IPS-15b (cell line): ENCODE measurements at regions not wholly inside any gene's neighbourhood (a gene's known extent, or its start where the extent isn't known, plus 50 kb on each side); places are given as distances from the start of the nearest gene placed in this dataset.
"Not testable (repeated sequence)": the region's sequence is repeated elsewhere in the genome, so short reads cannot be mapped to it uniquely, and the experiment has no call there.

Experiments used
- H3K27me3 ChIP-seq: one replicate; pipeline ENCODE4 v1.6.1; 2013; ENCODE audit warnings: low read length; ENCODE audit not compliant: control insufficient read depth, insufficient read depth
- H3K36me3 ChIP-seq: one replicate; pipeline ENCODE4 v1.6.1; 2013; ENCODE audit warnings: low read length; ENCODE audit not compliant: control insufficient read depth, insufficient read depth
- H3K4me1 ChIP-seq: one replicate; pipeline ENCODE4 v1.6.1; 2013; ENCODE audit warnings: mild to moderate bottlenecking, low read length; ENCODE audit not compliant: control insufficient read depth, insufficient read depth
- H3K4me3 ChIP-seq: one replicate; pipeline ENCODE4 v1.5.1; 2013; ENCODE audit warnings: low read depth, low read length
- H3K9ac ChIP-seq: one replicate; pipeline ENCODE4 v1.6.1; 2013; ENCODE audit warnings: low read depth, mild to moderate bottlenecking, low read length
- H3K9me3 ChIP-seq: one replicate; pipeline ENCODE4 v1.6.1; 2013; ENCODE audit warnings: mild to moderate bottlenecking, low read length; ENCODE audit not compliant: control insufficient read depth, insufficient read depth

DNA sequence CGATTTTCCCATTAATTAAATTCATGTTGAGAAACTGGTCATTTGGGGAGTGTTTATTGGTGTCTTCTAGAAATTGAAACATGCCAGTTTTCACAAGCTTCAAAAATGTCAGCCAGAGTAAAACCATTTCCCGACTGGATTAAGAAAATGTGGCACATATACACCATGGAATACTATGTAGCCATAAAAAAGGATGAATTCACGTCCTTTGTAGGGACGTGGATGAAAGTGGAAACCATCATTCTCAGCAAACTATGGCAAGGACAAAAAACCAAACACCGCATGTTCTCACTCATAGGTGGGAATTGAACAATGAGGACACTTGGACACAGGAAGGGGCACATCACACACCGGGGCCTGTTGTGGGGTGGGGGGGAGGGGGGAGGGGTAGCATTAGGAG is 162.1 kb upstream of the FGF13 start:
- not testable (repeated sequence) for H3K27me3 ChIP-seq, H3K9me3 ChIP-seq, H3K4me3 ChIP-seq, H3K9ac ChIP-seq, H3K36me3 ChIP-seq, H3K4me1 ChIP-seq

DNA sequence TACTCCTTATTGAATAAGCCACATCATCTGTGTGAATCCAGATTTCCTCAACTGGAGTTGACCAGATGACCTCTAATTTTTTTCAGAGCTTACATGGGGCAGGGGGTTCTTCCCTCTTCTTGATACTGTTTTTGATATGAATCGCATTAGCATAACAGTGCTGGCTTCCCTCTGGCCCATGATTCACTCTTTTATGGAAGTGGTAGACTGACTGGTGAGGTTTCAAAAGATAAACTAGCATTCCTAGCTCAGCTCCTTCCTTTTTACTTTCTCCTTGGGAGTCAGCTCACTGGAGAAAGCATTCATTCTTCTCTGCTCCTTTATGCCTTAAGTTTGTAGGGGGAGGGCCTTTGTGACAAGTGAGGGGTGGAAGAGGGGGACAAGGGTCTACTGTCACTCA is 161.0 kb upstream of the FGF13 start:
- H3K4me3 ChIP-seq: no peak overlapping the region
- H3K36me3 ChIP-seq: no peaks in the 10 kb centered on the region
- H3K4me1 ChIP-seq: no peaks in the 10 kb centered on the region
- no peaks in the 10 kb centered on the region for H3K9me3 ChIP-seq
- H3K27me3 ChIP-seq: no peaks in the 10 kb centered on the region
- H3K9ac ChIP-seq: no peak overlapping the region

DNA sequence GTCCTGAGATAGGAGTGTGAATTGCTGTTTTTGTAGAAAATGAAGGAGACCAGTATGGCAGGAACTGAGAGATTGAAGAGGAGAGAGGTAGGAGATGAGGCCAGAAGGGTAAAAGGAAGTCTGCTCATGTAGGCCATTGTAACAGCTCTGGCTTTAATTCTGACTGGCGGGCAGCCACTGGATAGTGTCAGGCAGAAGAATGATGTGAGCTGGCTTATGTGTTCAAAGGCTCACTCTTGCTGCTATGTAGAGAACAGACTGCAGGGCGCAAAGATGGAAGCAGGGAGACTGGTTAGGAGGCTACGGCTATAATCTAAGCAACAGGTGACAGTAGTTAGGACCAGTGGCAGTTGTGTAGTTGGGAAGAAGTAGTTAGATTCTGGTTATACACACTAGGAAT is 160.2 kb upstream of the FGF13 start:
- Histone ChIP-seq H3K36me3 (no peaks in the 10 kb centered on the region), H3K27me3 (no peaks in the 10 kb centered on the region), H3K4me1 (no peaks in the 10 kb centered on the region), H3K9ac (no peak overlapping the region), H3K4me3 (no peak overlapping the region), H3K9me3 (no peaks in the 10 kb centered on the region)

DNA sequence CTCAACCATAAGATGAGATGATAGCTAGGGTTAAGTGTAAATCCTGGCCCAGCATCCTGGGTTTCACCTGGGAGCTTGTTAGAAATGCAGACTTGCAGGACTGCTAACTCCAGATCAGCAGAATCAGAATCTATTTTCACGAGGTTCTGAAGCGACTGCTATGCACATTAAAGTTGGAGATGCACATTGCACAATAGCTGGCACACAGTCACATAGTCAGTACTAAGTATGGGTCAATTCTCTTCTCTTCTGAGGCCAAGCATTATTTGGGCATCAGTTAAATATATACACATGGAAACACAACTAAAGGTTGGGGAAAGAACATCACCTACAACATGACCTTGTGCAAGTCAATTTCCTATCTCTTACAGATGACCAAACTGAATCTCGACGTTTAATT is 155.1 kb upstream of the FGF13 start:
- H3K4me3 ChIP-seq: no peak overlapping the region
- no peak overlapping the region for H3K9ac ChIP-seq
- no peaks in the 10 kb centered on the region for H3K36me3 ChIP-seq
- no peaks in the 10 kb centered on the region for H3K4me1 ChIP-seq
- no peaks in the 10 kb centered on the region for H3K27me3 ChIP-seq
- H3K9me3 ChIP-seq: no peaks in the 10 kb centered on the region

DNA sequence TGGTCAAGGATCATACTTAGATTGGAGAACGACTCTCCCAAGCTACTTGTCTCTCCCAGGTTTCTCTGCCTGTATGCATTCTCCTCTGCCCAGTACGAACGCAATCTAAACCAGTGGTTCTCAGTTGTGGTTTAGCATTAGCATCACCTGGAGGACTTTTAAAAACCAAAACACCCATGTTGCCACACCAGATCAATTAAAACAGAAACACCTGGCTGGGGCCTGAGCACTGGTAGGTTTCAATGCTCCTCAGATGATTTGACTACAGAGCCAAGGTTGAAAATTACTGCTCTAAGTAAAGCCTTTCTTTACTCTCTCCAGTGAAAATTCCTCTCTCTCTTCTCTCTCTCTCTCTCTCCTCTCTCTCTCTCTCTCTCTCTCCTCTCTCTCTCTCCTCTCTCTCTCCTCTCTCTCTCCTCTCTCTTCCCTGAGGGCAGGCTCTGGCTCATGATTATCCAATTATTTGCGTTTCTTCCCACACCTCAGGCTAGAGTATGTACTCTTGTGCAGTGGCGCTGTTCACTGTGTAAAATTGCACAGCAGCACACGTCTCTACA is 153.7 kb upstream of the FGF13 start:
- no peaks in the 10 kb centered on the region for H3K4me1 ChIP-seq
- H3K4me3 ChIP-seq: no peak overlapping the region
- H3K9me3 ChIP-seq: no peaks in the 10 kb centered on the region
- no peak overlapping the region for H3K9ac ChIP-seq
- no peaks in the 10 kb centered on the region for H3K27me3 ChIP-seq
- H3K36me3 ChIP-seq: no peaks in the 10 kb centered on the region

DNA sequence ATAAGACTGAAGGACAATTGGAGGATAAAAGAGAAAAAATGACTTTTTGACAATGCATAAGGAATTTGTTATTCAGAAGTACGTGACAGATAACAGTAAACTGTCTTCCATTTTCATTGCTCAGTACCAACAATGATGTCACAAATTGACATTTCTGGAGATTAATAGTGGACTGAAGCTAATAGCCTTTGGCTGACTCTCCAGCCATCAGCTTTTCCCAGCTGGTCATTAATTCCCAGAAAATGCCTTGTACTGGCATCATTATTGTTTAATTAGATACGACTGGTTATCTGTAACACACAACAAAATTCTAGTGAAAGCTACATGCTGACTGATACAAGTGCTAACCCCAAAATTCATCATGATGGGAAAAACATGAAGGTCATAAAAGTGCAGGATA is 147.9 kb upstream of the FGF13 start:
- H3K27me3 ChIP-seq: no peaks in the 10 kb centered on the region

DNA sequence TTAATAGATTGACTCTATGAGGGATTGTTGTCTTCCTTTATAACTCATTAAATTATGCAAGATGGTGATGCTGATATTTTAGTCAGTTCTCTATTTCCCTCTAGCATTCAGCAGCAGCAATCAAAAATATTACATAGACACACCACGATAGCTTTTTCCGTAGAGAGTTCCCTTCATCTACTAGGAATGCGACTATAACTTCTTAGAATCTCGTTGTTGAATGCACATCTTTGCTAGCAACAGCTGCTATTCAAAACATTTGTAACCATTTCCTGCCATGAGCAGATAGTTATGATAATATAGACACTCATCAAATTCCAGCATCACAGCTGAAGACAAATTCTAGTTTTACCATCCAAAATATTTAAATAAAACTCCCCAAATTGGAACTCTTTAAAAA is 147.4 kb upstream of the FGF13 start:
- Histone ChIP-seq H3K4me3 (no peak overlapping the region), H3K9me3 (no peaks in the 10 kb centered on the region), H3K36me3 (no peaks in the 10 kb centered on the region), H3K4me1 (no peaks in the 10 kb centered on the region), H3K27me3 (no peaks in the 10 kb centered on the region), H3K9ac (no peak overlapping the region)

More for the DNA sequence above, 147.9 kb upstream of the FGF13 start:
- Histone ChIP-seq H3K36me3 (no peaks in the 10 kb centered on the region), H3K9ac (no peak overlapping the region), H3K9me3 (no peaks in the 10 kb centered on the region), H3K4me1 (no peaks in the 10 kb centered on the region), H3K4me3 (no peak overlapping the region)

DNA sequence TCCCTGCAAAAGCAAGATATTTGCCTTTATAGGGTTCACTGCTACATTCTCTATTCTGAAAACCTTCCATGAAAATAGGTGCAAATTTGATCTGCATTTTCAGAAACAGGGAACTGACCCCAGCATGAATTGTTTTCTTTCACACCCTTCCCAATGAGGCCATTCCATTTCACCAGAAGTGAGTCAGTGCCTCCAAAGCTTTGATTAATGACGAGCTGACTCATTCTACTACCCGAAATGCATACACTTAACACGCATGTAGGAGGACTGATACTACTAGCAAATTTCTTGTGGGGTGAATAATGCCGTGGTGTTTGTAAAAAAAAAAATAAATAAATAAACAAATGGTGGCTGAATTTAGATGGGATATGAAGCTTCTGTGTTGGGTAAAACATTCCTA is 146.9 kb upstream of the FGF13 start:
- H3K9ac ChIP-seq: no peak overlapping the region
- H3K4me3 ChIP-seq: no peak overlapping the region
- no peaks in the 10 kb centered on the region for H3K9me3 ChIP-seq
- no peaks in the 10 kb centered on the region for H3K4me1 ChIP-seq
- no peaks in the 10 kb centered on the region for H3K27me3 ChIP-seq
- H3K36me3 ChIP-seq: no peaks in the 10 kb centered on the region

DNA sequence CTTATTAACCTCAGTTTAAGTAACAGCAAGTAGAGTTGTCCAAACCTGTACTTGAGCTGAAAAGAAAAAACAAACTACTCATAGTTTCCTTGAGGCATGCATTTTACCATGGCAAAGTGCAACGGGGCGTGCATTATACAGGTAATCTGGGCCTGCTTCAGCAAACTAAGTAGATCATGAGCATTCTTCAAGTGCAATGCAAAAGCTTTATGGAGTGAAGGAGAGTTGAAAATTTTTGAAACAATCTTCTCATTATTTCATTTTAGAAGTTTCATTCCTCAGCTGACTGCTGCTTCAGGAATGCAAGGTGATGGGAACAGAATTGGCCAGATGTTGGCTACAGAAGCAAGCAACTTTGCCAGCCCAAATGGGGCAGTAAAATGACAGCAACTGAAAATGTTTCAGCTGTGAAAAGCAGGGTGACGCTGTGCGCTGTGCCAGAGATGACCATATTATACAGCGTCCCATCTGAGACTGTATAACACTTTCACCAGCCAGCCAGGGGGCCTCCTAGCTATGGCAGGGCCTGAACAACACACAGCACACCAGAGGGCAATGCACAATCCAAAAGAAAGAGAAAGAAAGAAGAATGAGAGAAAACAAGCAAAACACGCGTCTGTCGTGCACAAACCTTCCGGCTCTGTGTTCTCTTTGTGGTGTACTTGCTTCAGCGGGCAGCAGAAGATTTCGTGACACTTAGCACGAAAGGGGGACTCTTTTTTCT is 145.5 kb upstream of the FGF13 start:
- Histone ChIP-seq H3K4me1 (no peaks in the 10 kb centered on the region), H3K4me3 (no peak overlapping the region), H3K9me3 (no peaks in the 10 kb centered on the region), H3K27me3 (no peaks in the 10 kb centered on the region), H3K9ac (no peak overlapping the region), H3K36me3 (no peaks in the 10 kb centered on the region)

DNA sequence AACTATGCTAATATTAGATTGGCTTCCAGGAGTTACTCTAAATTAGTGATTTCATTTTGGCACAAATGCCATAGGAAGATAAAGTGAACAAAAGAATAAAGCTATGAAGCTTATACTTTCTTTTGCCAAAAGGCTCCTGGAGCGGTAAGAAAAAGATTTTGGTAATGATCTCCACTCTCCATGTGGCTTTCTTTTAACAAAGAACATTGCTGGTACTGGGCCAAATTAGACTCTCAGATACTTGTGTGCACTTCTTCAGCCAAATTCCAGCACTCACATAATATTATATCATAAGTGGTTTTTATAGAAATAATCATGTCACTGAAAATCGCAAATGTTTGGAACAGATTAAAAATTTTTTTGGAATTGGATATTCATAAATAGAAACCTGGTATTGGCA is 142.4 kb upstream of the FGF13 start:
- H3K9ac ChIP-seq: no peak overlapping the region
- no peaks in the 10 kb centered on the region for H3K27me3 ChIP-seq
- no peak overlapping the region for H3K4me3 ChIP-seq
- H3K4me1 ChIP-seq: no peaks in the 10 kb centered on the region
- H3K9me3 ChIP-seq: no peaks in the 10 kb centered on the region
- H3K36me3 ChIP-seq: no peaks in the 10 kb centered on the region

DNA sequence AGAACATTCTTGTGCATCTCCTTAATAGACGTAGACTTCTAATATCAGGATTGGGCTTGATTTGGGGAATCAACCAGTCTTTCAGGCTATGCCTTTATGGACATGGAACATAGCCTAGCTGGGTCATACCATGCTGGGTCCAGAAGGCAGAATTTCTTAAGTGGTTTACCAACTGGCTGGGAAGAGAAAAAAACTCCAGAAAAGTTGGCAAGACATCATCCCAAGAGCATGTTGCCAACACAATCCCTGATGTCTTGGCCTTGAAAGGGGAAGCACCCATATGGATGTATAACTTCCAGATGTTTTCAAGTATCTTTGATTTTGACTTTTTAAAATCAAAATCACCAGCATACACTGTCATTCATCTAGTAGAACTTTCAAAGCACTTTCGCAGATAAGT is 138.0 kb upstream of the FGF13 start:
- Histone ChIP-seq H3K27me3 (no peaks in the 10 kb centered on the region), H3K9me3 (no peaks in the 10 kb centered on the region), H3K36me3 (no peaks in the 10 kb centered on the region), H3K9ac (no peak overlapping the region), H3K4me1 (no peaks in the 10 kb centered on the region), H3K4me3 (no peak overlapping the region)

DNA sequence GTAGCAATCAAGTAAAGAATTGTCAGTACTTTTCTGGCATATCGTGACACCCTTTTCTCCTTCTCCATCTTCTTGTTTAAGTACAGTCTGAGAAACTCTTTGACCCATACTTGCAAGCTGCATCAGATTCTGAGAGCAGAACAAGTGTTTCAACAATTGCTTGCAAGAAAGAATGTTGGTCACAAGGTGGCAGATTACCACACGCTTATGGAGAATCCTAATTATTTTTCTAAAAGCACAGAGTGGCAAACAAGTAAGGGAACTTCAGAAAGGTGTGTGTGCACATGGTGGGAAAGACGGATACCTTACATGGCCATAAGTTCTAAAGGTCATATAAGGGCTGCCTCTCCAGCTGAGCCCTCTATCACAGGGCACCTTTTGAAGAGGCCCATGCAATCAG is 136.4 kb upstream of the FGF13 start:
- no peaks in the 10 kb centered on the region for H3K27me3 ChIP-seq
- H3K4me1 ChIP-seq: no peaks in the 10 kb centered on the region
- H3K4me3 ChIP-seq: no peak overlapping the region
- H3K9me3 ChIP-seq: no peaks in the 10 kb centered on the region
- H3K9ac ChIP-seq: no peak overlapping the region
- no peaks in the 10 kb centered on the region for H3K36me3 ChIP-seq
